DMS53 treated with DMSO at 0.1 percent for 48 hours (cell line): ENCODE measurements at regions not wholly inside any gene's neighbourhood (a gene's known extent, or its start where the extent isn't known, plus 50 kb on each side); places are given as distances from the start of the nearest gene placed in this dataset.
"Not testable (repeated sequence)": the region's sequence is repeated elsewhere in the genome, so short reads cannot be mapped to it uniquely, and the experiment has no call there.

Experiments used
- DNase-seq: peaks from one replicate; lab custom pipeline; 2025; ENCODE audit not compliant: unreplicated experiment; lab: John Stamatoyannopoulos, UW

DNA sequence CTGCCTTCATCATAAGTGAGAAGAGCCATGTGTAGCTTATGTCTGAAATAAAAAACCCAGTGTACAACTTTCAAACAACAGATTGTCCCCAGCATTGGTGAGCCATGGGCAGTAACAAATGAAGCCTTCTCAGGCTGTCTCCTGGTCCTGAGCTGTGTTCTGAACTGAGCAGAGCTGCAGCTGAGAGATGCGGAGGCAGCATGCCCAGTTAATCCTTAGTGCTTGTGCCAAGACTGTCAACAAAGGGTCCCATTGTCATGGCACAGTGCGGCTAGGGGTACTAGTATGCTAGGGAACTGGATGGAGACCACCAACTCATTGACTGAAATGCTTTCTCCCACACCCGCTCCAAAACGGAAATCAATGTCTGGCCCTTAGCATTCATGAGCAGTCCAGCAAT lies 154.3 kb downstream of the RMST start:
- DNase-seq: no peak

DNA sequence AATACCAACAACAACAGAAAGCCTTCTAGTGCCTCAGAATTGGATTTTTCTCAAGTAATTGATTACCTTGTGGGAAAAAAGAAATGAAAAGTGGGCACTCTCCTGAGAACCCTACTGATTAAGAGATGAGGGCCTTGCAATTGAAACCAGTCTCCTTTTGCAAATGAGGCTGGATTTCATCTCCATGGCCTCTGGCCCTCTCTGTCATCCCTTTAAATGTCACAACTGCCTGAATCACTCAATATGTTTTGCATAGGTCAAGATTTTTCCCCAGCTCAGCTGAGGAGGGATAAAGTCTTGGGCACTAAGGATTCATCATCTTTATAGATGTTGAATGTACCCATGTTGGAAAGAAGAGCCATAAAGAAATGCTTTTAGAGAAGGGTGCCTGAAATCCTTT lies 166.4 kb downstream of the RMST start:
- DNase-seq: no peak

DNA sequence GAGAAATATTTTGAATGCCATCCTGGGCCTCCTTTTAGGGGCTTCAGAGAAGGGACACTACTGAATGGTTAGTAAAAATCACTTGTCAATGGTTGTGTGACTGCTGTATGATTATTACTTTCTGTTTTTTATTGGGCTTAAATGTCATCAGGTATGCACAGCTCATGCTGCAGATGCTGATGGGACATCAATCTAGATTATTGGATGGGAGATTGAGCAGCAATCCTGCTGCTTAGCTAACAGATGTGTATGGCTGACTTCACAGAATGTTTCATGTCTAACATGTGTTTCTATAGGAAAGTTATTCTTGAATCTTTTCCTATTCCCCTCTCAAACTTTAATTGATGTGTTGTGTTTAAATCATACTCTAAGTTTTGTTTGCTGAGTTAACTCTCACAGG lies 166.8 kb downstream of the RMST start:
- no peak for DNase-seq

DNA sequence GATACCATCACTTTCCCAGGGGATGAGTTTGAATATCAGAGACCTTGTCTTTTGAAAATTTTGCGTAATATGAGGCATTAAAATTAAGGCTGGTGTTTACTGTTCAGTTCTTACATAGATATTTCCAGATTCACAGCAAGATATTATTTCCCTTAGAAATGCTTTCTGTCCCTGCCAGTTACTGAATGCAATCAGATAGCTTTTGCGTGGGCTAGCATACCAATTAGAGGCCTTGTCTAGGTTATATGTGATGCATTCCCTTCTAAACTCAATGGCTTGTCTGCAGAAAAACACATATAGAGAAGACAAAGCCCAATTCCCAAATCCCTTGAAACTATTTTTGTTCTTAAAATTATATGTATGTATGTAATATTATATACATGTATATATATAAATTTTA lies 167.8 kb downstream of the RMST start:
- DNase-seq: no peak

DNA sequence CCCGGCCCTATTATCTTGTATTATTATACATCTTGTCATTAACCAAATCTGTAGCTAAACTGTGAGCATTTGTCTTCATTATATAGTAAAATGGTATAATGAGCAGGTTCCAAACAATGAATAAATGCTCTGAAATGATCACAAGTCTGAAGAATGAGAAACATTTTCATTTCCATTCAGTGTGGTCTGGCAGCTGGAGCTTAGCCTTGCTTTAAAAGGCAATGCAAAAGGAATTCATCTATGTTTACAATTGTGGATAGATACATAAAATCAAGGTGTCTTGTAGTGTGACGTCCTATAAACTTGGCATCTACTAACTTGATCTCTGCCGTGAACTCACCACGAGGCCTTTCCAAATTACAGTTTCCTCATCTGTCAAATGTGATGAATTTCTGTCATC lies 168.3 kb downstream of the RMST start:
- DNase-seq: no peak

DNA sequence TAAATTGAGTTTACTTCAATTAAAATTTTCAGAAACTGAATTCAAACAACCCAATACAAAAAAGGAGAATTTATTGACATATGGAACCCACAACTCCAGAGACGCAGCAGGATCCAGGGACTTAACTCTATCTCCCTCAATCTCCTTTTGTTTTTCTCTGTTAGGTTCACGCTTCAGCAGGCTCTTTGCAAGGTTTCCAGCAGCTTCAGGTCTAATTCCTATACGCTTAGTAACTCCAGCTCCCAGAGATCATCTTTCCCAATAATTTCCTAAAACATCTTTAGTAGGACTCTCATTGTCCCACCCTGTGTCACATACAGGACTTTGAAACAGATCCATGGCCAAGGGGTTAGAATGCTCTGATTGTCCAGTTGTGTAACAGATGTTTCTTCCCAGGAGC lies 175.2 kb downstream of the RMST start:
- DNase-seq: no peak

DNA sequence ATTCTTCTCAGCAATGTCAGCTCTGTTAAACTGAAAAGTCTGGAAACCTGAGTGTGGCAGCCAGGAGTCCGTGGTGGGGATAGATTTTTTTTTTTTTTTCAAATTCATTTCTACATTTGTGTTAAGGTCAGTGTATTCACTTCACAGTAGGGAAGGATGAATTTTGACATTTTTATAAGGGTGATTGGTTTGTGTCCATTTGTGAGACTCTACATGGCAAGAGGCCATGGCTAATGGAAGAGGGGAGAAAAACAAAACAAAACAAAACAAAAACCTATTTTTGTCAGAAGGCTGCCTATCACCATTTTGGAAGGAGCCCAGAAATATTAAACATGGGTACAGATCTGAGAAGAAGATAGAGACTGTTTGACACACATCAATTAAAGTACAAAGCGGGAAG lies 176.1 kb downstream of the RMST start:
- no peak for DNase-seq

DNA sequence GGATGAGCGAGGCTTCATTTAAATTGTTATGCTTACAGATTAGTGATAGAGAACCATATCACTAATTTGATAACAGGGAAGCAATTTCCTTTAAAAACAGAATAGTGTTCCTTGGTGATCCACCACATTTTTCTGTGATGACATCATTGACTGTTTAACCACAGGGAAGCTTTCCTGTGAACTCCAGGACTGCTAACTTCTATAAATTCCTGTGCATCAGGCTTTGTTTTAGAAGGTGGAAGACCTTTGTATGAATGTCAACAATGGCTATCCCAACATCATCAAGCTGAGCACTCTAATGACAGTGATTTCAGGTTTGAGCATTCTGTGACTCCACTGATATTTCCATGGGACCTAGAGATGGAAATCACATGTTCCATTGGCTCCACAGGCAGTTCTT lies 177.1 kb downstream of the RMST start:
- no peak for DNase-seq

DNA sequence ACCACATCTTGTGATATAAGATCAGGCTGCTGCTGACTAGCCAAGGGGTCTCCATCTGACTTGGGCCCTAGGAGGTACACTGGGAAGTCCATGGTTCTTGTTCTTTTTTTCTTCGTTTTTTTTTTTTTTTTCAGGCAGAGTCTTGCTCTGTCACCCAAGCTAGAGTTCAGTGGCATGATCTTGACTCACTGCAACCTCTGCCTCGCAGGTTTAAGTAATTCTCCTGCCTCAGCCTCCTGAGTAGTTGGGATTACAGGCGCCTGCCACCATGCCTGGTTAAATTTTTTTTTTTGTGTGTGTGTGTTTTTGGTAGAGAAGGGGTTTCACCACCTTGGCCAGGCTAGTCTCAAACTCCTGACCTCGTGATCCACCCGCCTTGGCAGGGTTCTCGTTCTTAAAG lies 178.2 kb downstream of the RMST start:
- DNase-seq: no peak

DNA sequence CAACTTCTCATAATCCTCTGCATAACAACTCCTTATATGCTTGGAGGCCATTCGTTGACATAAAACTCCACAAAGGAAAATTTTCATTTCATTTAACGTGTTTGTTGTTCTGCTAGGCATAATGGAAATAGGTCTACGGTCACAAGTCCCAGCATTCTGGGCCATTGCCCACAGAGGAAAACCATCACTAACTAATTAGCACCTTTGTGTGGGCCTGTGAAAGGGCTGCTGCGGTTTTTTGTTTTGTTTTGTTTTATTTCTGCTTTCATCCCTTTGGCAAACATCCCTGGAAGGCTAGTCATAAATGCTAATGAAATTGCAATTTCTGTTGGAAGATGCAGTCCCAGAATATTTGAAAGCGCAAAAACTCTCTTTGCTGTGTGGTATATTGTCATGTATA lies 180.3 kb downstream of the RMST start:
- no peak for DNase-seq

DNA sequence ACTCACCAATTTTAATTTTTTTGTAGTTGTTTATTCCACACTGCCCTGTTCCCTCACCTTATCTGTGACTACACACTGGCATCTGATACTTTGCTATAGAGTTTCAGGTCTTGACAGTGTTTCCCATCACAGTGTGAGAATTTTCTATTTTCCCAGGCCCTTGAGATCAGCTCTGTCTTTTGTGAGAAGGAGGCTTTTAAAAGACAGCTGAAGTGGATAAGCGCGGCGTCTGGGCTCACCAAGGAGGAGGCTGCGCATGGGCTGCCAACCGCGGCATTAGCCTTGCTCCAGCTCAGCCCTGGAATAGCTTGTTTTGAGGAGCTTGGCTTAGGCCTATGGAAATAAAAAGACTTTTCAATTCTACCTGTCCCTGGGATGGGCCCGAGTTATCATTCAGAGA lies 181.3 kb downstream of the RMST start:
- no peak for DNase-seq

DNA sequence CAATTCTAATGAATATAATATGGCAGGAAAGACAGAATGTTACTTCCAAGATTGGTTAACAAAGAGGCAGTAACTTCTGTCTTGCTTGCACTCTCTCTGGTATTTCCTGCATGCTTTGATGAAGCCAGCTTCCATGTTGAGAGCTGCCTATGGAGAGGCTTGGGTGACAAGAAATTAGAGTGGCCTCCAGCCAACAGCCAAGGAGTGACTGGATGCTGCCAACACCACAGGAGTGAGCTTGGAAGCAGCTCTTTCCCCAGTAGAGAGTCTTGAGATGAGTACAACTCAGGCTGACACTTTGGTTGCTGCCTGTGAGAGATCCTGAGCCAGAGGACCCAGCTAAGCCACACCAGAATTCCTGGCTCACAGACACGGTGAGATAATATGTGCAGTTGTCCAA lies 183.1 kb downstream of the RMST start:
- no peak for DNase-seq

DNA sequence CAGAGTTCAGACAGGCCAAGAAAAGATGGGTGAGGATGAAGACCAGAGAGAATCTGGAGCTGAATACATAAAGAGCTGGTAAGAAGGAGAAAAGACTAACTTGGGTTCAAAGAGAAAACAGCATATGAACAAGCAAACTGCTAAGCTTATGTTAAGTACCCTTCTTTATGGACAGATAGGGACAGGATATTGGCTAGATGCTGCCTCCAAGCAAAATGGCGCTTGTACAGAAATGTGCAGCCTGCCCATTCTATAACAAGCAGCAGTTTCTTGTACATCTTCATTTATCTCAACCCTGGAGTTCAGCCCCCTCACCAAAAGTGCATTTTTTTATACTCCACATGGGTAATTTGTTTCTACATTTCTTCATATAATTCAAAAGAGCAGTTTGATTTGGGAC lies 184.5 kb downstream of the RMST start:
- no peak for DNase-seq

DNA sequence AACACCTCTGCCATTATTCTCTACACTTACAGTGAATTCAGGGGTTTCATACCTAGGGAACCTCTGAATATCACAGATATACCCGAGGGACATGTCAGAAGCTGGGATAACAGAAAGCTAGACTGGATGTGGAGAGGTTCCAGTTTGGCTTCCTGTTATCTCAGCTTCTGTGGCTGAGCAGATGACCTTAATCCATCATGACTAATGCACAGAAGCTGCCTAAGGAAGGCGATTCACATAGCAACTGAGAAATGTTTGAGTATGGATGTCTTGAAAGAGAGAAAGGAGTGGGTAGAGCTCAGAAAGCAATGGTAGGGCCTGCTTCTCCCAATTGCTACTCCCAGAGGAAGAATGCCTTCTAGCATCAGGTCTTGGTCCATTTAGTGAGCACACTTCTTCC lies 187.6 kb downstream of the RMST start:
- no peak for DNase-seq

DNA sequence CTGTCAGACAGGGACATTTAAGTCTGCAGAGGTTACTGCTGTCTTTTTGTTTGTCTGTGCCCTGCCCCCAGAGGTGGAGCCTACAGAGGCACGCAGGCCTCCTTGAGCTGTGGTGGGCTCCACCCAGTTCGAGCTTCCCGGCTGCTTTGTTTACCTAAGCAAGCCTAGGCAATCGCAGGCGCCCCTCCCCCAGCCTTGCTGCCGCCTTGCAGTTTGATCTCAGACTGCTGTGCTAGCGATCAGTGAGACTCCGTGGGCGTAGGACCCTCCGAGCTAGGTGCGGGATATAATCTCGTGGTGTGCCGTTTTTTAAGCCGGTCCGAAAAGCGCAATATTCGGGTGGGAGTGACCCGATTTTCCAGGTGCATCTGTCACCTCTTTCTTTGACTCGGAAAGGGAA lies 193.9 kb downstream of the RMST start:
- not testable (repeated sequence) for DNase-seq

DNA sequence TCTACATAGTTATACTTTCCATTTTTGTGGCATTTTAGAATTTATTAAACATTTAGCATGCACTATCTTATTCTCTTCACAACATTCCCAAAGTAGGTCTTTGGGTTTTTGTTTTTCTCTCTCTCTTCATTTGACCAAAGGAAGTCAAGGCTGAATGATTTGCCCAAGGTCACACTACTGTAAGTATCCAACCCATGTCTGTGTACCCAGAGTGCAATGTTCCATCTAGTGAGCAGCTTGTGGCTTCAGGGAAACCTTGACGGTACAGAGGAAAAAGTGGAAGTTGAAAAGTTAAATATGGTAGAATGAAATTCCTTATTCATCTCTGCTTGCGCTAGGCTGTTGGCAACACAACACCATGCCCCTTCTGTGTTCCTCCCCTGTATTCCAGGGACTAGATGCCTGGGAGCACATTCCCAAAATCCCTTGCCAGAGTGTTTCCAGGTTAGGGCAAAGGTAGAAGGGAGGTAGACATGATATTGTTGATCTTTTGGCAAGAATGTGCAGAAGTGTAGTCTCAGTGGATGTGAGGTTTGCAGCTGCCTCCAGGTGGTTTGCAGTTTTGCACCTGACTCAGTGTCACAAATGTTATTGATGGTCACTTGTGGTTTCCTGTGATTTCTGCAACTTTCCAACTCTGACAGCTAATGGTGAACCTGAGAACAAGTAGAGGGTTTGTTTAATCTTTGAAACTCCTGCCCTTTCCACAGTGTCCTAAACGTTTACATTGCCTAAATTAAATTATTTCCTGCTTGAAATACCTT lies 196.7 kb downstream of the RMST start:
- no peak for DNase-seq

DNA sequence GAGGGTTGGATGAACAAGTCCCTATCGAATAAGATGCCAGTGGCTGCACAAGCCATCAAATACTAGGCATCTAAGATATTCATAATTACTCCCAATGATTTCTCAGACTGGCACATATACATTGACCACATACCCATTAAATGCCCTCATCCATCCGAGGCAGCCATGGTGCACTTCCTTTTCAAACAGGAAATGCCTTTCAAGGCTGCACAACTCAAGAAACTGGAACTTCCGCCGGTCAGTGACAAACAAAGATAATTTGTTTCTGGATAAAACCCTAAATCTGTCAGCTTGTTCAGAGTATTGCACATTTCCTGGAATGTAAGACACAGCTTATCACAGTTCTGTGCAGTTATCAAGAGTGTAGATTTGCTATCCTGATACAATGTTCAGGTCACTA lies 203.7 kb downstream of the RMST start:
- no peak for DNase-seq

DNA sequence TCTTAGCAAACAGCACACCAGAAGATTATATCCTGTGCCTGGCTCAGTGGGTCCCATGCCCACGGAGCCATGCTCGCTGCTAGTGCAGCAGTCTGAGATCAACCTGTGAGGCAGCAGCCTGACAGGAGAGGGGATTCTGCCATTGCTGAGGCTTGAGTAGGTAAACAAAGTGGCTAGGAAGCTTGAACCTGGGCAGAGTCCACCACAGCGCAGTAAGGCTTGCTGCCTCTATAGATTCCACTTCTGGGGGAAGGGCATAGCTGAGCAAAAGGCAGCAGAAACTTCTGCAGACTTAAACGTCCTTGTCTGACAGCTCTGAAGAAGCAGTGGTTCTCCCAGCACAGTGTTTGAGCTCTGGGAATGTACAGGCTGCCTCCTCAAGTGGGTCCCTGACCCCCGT lies 210.3 kb downstream of the RMST start:
- DNase-seq: no peak

DNA sequence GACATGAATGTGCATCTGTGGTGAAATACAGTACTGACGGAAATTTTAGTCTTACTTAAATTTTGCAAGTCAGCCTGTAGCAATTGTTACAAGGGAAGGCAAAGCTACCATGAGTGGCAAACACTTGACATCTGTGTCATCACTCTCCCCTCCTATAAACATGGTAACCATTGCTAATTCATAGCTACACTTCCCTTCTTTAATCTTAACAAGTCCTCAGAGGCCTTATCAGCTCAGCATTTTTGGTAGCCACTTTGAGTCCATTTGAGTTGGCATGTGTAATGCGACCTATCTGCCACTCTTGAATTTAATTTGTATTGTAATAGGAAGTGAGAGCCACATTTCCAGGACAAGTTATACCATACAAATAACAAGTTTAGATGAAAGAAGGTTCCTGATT lies 218.1 kb downstream of the RMST start:
- DNase-seq: no peak

DNA sequence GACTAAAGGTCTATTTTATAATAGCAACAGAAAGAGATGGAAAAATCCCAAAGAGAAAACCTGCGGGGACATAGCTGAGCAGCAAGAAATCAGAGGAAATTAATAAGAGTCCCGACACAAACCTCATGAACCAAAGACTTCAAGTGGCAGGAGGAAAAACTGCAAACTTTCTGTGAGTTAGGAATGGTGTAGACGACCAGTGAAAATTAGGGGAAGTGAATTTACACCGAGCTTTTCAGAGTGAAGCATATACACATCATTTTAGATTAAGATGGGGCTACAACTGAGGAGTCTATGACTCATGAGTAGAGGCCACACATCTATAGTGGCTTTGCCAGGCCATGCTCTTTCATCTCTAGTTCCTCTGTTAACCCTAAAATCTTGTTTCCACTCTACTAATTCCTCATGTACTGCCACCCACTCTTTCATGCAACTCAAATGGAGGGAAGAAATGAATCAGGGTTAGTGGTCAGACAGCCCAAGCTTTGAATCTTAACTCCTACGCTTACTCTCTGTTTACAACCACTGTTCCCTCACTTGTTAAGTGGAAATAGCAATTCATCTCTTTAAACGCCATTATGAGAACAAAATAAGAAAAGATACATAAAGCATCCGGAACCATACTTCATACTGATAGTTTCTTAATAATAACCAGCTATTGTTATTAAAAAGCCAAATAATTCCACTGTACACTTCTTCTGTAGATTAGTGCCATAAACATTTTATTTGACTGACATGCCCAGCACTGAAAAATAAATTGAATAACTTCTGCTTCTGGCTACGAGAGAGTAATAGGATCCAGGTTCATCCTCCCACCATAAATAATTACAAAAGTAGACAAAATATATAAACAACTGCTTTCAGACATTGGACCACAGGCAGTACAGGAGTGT lies 219.3 kb downstream of the RMST start:
- DNase-seq: no peak

DNA sequence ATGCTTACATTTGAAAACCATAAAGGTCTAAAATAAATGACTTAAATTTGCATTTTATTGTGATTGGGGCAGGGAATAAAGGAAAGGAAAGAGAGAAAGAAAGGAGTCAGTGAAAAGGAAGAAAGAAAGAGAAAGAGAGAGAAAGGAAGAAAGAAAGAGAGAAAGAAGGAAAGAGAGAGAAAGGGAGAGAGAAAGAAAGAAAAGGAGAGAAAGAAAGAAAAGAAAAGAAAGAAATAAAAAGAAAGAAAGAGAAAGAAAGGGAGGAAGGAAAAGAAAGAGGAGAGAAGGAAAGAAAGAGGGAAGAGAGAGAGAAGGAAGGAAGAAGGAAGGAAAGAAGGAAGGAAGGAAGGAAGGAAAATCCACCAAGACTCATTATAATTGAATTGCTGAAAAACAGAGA lies 222.8 kb downstream of the RMST start:
- DNase-seq: no peak

DNA sequence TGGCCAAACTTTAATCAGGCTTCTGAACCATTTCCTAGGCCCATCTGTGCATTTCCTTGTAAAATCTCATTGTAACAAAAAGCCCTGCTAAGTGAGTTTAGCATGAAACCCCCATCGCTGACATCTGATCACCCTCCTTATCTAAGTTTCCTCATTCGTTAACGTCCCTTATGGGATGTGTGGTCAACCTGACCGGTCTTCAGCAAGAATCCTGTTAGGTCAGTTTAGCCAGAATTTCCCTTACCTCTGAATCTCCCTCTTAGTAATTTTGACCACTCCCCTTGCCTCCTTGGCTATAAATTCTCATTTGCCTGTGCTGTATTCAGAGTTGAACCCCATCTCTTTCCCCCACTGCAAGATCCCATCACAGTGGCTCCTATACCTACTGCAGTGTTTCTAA lies 239.3 kb downstream of the RMST start:
- DNase-seq: no peak

DNA sequence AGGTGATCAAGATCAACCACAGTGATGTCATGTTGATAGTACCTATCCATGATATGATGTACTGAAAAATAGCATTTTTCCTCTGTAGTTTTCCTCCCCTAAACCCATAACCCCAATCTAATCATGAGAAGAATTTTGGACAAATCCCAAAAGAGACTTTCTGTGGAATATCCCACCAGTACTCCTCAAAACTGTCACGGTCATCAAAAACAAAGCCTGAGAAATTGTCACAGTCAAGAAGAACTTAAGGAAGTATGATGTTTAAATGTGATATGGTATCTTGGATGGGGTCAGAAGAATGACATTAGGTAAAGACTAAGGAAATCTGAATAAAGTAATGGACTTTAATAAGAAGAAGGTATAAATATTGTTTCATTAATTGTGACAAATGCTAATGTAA lies 248.8 kb downstream of the RMST start:
- DNase-seq: no peak
